ENCODE measurements at regions not wholly inside any gene's neighbourhood (a gene's known extent, or its start where the extent isn't known, plus 50 kb on each side); places are given as distances from the start of the nearest gene placed in this dataset.
"Not testable (repeated sequence)": the region's sequence is repeated elsewhere in the genome, so short reads cannot be mapped to it uniquely, and the experiment has no call there.

DNA sequence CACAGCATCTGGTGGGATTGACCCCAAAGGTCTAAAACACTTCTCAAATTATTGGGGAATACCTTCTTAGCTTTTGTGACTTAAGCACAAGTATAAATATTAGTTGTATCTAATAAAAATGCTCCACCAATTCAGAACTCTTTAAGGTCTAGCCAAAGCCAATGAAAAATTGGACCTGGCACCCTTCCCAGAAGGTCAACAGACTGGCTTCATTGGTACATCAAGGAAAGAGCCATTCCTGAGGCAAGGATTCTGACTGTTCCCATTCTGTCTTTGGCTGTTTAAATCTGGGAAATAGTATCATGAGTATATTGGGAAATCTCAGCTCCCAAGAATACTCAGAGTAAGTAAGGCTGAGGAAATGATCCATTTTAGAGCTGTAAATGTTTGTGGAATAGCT, 153.0 kb upstream of the TRPC5 start:
- Mint-ChIP-seq H3K4me1 (no peaks in the 10 kb centered on the region), H3K4me3 (no peak overlapping the region), H3K27ac (no peak overlapping the region), H3K27me3 (ENCODE audit: low read depth, poor library complexity) (peaks cover 3% of the 10 kb centered on the region), H3K36me3 (ENCODE audit: low read depth) (no peaks in the 10 kb centered on the region), H3K9me3 (peaks cover under 1% of the 10 kb centered on the region)
- TF ChIP-seq, protein P1, sequence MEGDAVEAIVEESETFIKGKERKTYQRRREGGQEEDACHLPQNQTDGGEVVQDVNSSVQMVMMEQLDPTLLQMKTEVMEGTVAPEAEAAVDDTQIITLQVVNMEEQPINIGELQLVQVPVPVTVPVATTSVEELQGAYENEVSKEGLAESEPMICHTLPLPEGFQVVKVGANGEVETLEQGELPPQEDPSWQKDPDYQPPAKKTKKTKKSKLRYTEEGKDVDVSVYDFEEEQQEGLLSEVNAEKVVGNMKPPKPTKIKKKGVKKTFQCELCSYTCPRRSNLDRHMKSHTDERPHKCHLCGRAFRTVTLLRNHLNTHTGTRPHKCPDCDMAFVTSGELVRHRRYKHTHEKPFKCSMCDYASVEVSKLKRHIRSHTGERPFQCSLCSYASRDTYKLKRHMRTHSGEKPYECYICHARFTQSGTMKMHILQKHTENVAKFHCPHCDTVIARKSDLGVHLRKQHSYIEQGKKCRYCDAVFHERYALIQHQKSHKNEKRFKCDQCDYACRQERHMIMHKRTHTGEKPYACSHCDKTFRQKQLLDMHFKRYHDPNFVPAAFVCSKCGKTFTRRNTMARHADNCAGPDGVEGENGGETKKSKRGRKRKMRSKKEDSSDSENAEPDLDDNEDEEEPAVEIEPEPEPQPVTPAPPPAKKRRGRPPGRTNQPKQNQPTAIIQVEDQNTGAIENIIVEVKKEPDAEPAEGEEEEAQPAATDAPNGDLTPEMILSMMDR (IDR thresholded peaks at IDR 0.05), result no peak
- DNase-seq, result no peak

DNA sequence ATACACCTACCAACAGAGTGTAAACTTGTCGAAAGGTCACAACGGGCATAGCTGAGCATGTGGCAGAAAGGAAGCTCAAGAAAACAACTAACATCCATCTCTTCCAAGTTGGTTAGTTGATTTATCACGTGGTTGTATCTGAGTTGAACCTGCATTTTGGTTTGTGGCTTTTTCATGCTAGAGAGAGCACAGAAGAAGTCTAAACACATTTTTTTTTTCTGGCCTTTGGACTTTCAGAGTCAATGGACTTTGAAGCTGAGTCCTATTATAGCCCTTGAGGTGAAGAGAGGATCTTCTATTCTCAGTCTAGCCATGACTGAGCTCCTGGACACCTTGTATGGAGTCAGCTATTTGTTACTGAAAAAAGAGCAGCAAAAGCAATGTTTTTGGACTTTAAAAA, 150.6 kb upstream of the TRPC5 start:
- peaks cover 3% of the 10 kb centered on the region for H3K27me3 Mint-ChIP-seq (ENCODE audit: low read depth, poor library complexity)
- peaks cover 11% of the 10 kb centered on the region for H3K9me3 Mint-ChIP-seq
- H3K4me1 Mint-ChIP-seq, result no peaks in the 10 kb centered on the region
- no peak for DNase-seq
- no peak overlapping the region for H3K27ac Mint-ChIP-seq
- no peaks in the 10 kb centered on the region for H3K36me3 Mint-ChIP-seq (ENCODE audit: low read depth)
- TF ChIP-seq, protein P1 (IDR thresholded peaks at IDR 0.05), result no peak
- H3K4me3 Mint-ChIP-seq, result no peak overlapping the region

DNA sequence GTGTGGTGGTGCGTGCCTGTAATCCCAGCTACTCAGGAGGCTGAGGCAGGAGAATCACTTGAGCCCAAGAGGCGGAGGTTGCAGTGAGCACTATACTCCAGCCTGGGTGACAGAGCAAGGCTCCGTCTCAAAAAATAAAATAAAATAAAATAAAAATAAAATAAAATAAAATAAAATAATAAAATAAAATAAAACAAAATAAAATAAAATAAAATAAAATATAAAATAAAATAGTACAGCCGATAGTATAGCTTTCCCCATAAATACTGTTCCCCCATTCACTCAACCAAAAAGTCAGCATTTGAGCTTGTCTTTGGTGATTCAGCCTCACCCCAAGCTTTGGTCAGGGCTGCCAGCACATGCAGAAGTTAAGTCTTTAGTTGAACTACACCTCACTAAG, 144.2 kb upstream of the TRPC5 start:
- H3K27ac Mint-ChIP-seq; H3K4me3 Mint-ChIP-seq; H3K4me1 Mint-ChIP-seq; DNase-seq; H3K36me3 Mint-ChIP-seq (ENCODE audit: low read depth); H3K27me3 Mint-ChIP-seq (ENCODE audit: low read depth, poor library complexity): not testable (repeated sequence)
- H3K9me3 Mint-ChIP-seq, result peaks cover 11% of the 10 kb centered on the region

DNA sequence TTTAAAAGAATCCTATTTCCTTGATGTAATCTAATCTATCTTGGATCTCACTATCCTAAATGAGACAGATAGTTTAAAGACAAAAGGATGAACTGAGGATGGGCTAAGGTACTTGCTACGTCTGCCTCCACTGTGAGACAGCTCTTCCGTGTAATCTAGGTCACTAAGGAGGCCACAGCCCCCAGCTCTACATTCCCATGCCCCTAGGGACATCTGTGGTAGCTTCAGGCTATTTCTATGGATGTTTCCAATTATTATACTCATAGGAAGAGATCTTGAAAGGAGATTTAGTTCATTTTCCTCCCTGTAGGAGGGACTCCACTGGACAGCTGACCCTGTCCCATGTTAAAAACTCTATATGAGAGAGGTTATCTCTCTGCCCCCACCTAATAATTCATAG, 140.8 kb upstream of the TRPC5 start:
- no peaks in the 10 kb centered on the region for H3K9me3 Mint-ChIP-seq
- DNase-seq, result no peak
- H3K36me3 Mint-ChIP-seq (ENCODE audit: low read depth), result no peaks in the 10 kb centered on the region
- no peak overlapping the region for H3K27ac Mint-ChIP-seq
- H3K4me3 Mint-ChIP-seq, result no peak overlapping the region
- H3K4me1 Mint-ChIP-seq, result no peaks in the 10 kb centered on the region
- TF ChIP-seq, protein P1 (IDR thresholded peaks at IDR 0.05), result no peak
- no peaks in the 10 kb centered on the region for H3K27me3 Mint-ChIP-seq (ENCODE audit: low read depth, poor library complexity)

DNA sequence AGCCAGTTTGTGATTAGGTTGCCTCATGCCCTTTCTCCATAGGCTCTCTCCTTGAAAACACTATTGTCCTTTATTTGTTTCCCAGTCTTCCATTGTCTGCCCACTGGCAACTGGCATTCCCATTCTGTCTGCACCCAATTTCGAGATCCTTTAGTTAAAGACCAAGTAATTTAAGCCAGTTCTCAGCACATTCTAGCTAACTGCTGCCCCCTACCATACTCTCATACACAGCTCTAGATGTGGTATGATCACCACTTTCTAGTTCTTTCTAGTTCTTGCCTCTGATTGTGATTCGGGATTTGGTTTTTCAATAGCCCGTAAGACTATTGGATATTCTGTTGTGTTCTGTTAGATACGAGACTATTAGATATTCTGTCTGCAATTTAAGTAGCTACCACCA, 135.8 kb upstream of the TRPC5 start:
- Mint-ChIP-seq H3K4me1 (no peaks in the 10 kb centered on the region), H3K27ac (no peak overlapping the region), H3K27me3 (ENCODE audit: low read depth, poor library complexity) (no peaks in the 10 kb centered on the region), H3K9me3 (no peaks in the 10 kb centered on the region), H3K36me3 (ENCODE audit: low read depth) (no peaks in the 10 kb centered on the region), H3K4me3 (no peak overlapping the region)
- no peak for DNase-seq
- TF ChIP-seq, protein P1 (IDR thresholded peaks at IDR 0.05), result no peak

DNA sequence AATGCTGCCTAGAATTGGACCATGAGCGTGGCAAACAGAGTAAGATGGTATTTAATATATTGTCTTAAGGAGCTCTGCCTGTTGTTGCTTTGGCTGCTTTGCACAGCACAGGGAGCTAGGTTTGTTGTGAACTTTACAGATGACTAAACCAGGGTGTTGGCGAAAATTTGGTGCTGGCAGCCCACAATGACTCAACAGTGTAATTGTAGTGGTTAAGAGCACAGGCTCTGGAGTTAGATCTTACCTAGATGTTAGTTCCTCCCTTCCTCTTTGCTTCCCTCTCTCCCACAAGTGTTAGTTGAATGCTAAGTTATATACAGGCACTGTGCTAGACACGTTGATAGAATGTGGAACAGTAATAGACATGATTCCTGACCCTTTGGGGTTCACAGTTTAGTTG, 128.9 kb upstream of the TRPC5 start:
- Mint-ChIP-seq H3K27me3 (ENCODE audit: low read depth, poor library complexity) (no peaks in the 10 kb centered on the region), H3K9me3 (no peaks in the 10 kb centered on the region), H3K27ac (no peak overlapping the region), H3K4me3 (no peak overlapping the region), H3K4me1 (no peaks in the 10 kb centered on the region), H3K36me3 (ENCODE audit: low read depth) (no peaks in the 10 kb centered on the region)
- DNase-seq, result no peak
- TF ChIP-seq, protein P1 (IDR thresholded peaks at IDR 0.05), result no peak

All from nephron progenitor cell (in vitro differentiated cells).